ENCODE measurements at regions not wholly inside any gene's neighbourhood (a gene's known extent, or its start where the extent isn't known, plus 50 kb on each side); places are given as distances from the start of the nearest gene placed in this dataset.
"Not testable (repeated sequence)": the region's sequence is repeated elsewhere in the genome, so short reads cannot be mapped to it uniquely, and the experiment has no call there.

- H3K36me3 ChIP-seq (ENCODE audit: low read depth); DNase-seq; H3K4me1 ChIP-seq (ENCODE audit: insufficient read depth); H3K9me3 ChIP-seq (ENCODE audit: low read depth); H4K20me1 ChIP-seq (ENCODE audit: insufficient read depth); H3K9me2 ChIP-seq (ENCODE audit: insufficient read depth); H3K4me3 ChIP-seq; H3K9ac ChIP-seq; H3K79me2 ChIP-seq (ENCODE audit: insufficient read depth); H3K27me3 ChIP-seq (replicated peaks; ENCODE audit: insufficient read depth); H3K27ac ChIP-seq; H3F3A ChIP-seq (ENCODE audit: insufficient read depth); H2AFZ ChIP-seq; H3K4me2 ChIP-seq (ENCODE audit: unreplicated experiment); in situ Hi-C loops (cut with MboI): not testable (repeated sequence)
- WGBS, 2 experiments (ENCODE audit: low coverage in 1 of 2, low lambda C conversion rate in 2 of 2, missing lambda C conversion rate in 2 of 2): 100% methylated on average over 5 of the region's 6 CpGs
These were observed 290.3 kb upstream of the PLGLB1 start for GRCh38 chr2:87311896-87312441.

GRCh38 chr2:87314622-87315021 is 293.0 kb upstream of the PLGLB1 start:
- H3F3A ChIP-seq (ENCODE audit: insufficient read depth); H2AFZ ChIP-seq; in situ Hi-C loops (cut with MboI); H3K4me2 ChIP-seq (ENCODE audit: unreplicated experiment); H3K27ac ChIP-seq; H3K79me2 ChIP-seq (ENCODE audit: insufficient read depth); H3K27me3 ChIP-seq (replicated peaks; ENCODE audit: insufficient read depth); H3K9me3 ChIP-seq (ENCODE audit: low read depth); H4K20me1 ChIP-seq (ENCODE audit: insufficient read depth); H3K9me2 ChIP-seq (ENCODE audit: insufficient read depth); H3K4me3 ChIP-seq; H3K9ac ChIP-seq; H3K36me3 ChIP-seq (ENCODE audit: low read depth); DNase-seq: not testable (repeated sequence)
- peaks cover 14% of the 10 kb centered on the region for H3K4me1 ChIP-seq (ENCODE audit: insufficient read depth)
- 66 to 73% methylated on average over 3 of the region's 3 CpGs for WGBS, 2 experiments (ENCODE audit: low coverage in 1 of 2, low lambda C conversion rate in 2 of 2, missing lambda C conversion rate in 2 of 2)

GRCh38 chr2:87315183-87315902 is 293.7 kb upstream of the PLGLB1 start:
- H3K36me3 ChIP-seq (ENCODE audit: low read depth); H3K9ac ChIP-seq; H3K4me2 ChIP-seq (ENCODE audit: unreplicated experiment); H3K9me2 ChIP-seq (ENCODE audit: insufficient read depth); H3K79me2 ChIP-seq (ENCODE audit: insufficient read depth); H3K9me3 ChIP-seq (ENCODE audit: low read depth); H2AFZ ChIP-seq; H3K27me3 ChIP-seq (replicated peaks; ENCODE audit: insufficient read depth); H3F3A ChIP-seq (ENCODE audit: insufficient read depth); in situ Hi-C loops (cut with MboI); H3K4me3 ChIP-seq; H3K27ac ChIP-seq; H4K20me1 ChIP-seq (ENCODE audit: insufficient read depth): not testable (repeated sequence)
- peaks cover 21% of the 10 kb centered on the region for H3K4me1 ChIP-seq (ENCODE audit: insufficient read depth)
- WGBS, 2 experiments (ENCODE audit: low coverage in 1 of 2, low lambda C conversion rate in 2 of 2, missing lambda C conversion rate in 2 of 2): 70% methylated on average over 4 to 5 of the region's 6 CpGs
- peak; percentile 3 for DNase-seq

- H3K4me3 ChIP-seq; H3K27ac ChIP-seq; H3K79me2 ChIP-seq (ENCODE audit: insufficient read depth); H3K27me3 ChIP-seq (replicated peaks; ENCODE audit: insufficient read depth); H2AFZ ChIP-seq; H3F3A ChIP-seq (ENCODE audit: insufficient read depth); H3K9me2 ChIP-seq (ENCODE audit: insufficient read depth); H3K36me3 ChIP-seq (ENCODE audit: low read depth); H3K9me3 ChIP-seq (ENCODE audit: low read depth); H3K9ac ChIP-seq; in situ Hi-C loops (cut with MboI); H4K20me1 ChIP-seq (ENCODE audit: insufficient read depth); H3K4me2 ChIP-seq (ENCODE audit: unreplicated experiment): not testable (repeated sequence)
- H3K4me1 ChIP-seq (ENCODE audit: insufficient read depth): peaks cover 21% of the 10 kb centered on the region
- peak; percentile 2 for DNase-seq
- 100% methylated on average over 1 of the region's 1 CpG for WGBS, 2 experiments (ENCODE audit: low coverage in 1 of 2, low lambda C conversion rate in 2 of 2, missing lambda C conversion rate in 2 of 2)
These were observed 295.5 kb upstream of the PLGLB1 start for GRCh38 chr2:87317193-87317592.

- H3K9ac ChIP-seq; H3F3A ChIP-seq (ENCODE audit: insufficient read depth); H3K36me3 ChIP-seq (ENCODE audit: low read depth); H3K9me2 ChIP-seq (ENCODE audit: insufficient read depth); H2AFZ ChIP-seq; H3K27me3 ChIP-seq (replicated peaks; ENCODE audit: insufficient read depth); H3K9me3 ChIP-seq (ENCODE audit: low read depth); H4K20me1 ChIP-seq (ENCODE audit: insufficient read depth); H3K4me3 ChIP-seq; in situ Hi-C loops (cut with MboI); H3K79me2 ChIP-seq (ENCODE audit: insufficient read depth): not testable (repeated sequence)
- peaks cover 25% of the 10 kb centered on the region for H3K4me1 ChIP-seq (ENCODE audit: insufficient read depth)
- 0% methylated on average over 1 of the region's 2 CpGs for WGBS, 2 experiments (ENCODE audit: low coverage in 1 of 2, low lambda C conversion rate in 2 of 2, missing lambda C conversion rate in 2 of 2)
- H3K4me2 ChIP-seq (ENCODE audit: unreplicated experiment): peak overlapping the region; percentile 41
- peak overlapping the region; percentile 7; the same call in 1 of the 2 replicates for H3K27ac ChIP-seq
- peak; percentile 85 for DNase-seq
These were observed 297.3 kb upstream of the PLGLB1 start for GRCh38 chr2:87318814-87319491.

- H3K79me2 ChIP-seq (ENCODE audit: insufficient read depth); H3K27ac ChIP-seq: not testable (repeated sequence)
- WGBS, 2 experiments (ENCODE audit: low coverage in 1 of 2, low lambda C conversion rate in 2 of 2, missing lambda C conversion rate in 2 of 2): 79 to 100% methylated on average over 2 of the region's 2 CpGs
These were observed 298.1 kb upstream of the PLGLB1 start for GRCh38 chr2:87319705-87320104.

GRCh38 chr2:87321201-87321600 is 299.6 kb upstream of the PLGLB1 start:
- WGBS, 2 experiments (ENCODE audit: low coverage in 1 of 2, low lambda C conversion rate in 2 of 2, missing lambda C conversion rate in 2 of 2): 91 to 93% methylated on average over 6 to 8 of the region's 9 CpGs

More at GRCh38 chr2:87319705-87320104, 298.1 kb upstream of the PLGLB1 start:
- H3K4me1 ChIP-seq (ENCODE audit: insufficient read depth): peaks cover 31% of the 10 kb centered on the region
- H3K27me3 ChIP-seq (replicated peaks; ENCODE audit: insufficient read depth); in situ Hi-C loops (cut with MboI); H3K36me3 ChIP-seq (ENCODE audit: low read depth); H2AFZ ChIP-seq; DNase-seq; H3K9ac ChIP-seq; H3K9me3 ChIP-seq (ENCODE audit: low read depth); H3K9me2 ChIP-seq (ENCODE audit: insufficient read depth); H3K4me3 ChIP-seq; H3K4me2 ChIP-seq (ENCODE audit: unreplicated experiment); H4K20me1 ChIP-seq (ENCODE audit: insufficient read depth): not testable (repeated sequence)
- peaks cover 12% of the 10 kb centered on the region for H3F3A ChIP-seq (ENCODE audit: insufficient read depth)

More at GRCh38 chr2:87321201-87321600, 299.6 kb upstream of the PLGLB1 start:
- H3K4me2 ChIP-seq (ENCODE audit: unreplicated experiment); H3K9me2 ChIP-seq (ENCODE audit: insufficient read depth); H3K9ac ChIP-seq; H3K79me2 ChIP-seq (ENCODE audit: insufficient read depth); H3K27me3 ChIP-seq (replicated peaks; ENCODE audit: insufficient read depth); H3K27ac ChIP-seq; H3K36me3 ChIP-seq (ENCODE audit: low read depth); H2AFZ ChIP-seq; H3K4me3 ChIP-seq; DNase-seq; H3K9me3 ChIP-seq (ENCODE audit: low read depth); H4K20me1 ChIP-seq (ENCODE audit: insufficient read depth); in situ Hi-C loops (cut with MboI): not testable (repeated sequence)
- H3K4me1 ChIP-seq (ENCODE audit: insufficient read depth): peaks cover 33% of the 10 kb centered on the region
- peaks cover 16% of the 10 kb centered on the region for H3F3A ChIP-seq (ENCODE audit: insufficient read depth)
